VCaP (cell line): ENCODE measurements at regions not wholly inside any gene's neighbourhood (a gene's known extent, or its start where the extent isn't known, plus 50 kb on each side); places are given as distances from the start of the nearest gene placed in this dataset.
"Not testable (repeated sequence)": the region's sequence is repeated elsewhere in the genome, so short reads cannot be mapped to it uniquely, and the experiment has no call there.

ENCODE experiments used
- H3K27ac ChIP-seq: fragments of 450-650 bp; 2 replicates; pipeline ENCODE4 v1.5.1; 2017
- CTCF ChIP-seq: fragments of 450-650 bp; conservative IDR thresholded peaks from 2 replicates; pipeline ENCODE4 v1.5.1; 2017; ENCODE audit warnings: mild to moderate bottlenecking, moderate library complexity

GRCh38 chr18:51260118-51260517 lies 62.6 kb upstream of the MEX3C start:
- no peak for TF ChIP-seq CTCF
- no peak overlapping the region for H3K27ac ChIP-seq

GRCh38 chr18:51266077-51266476 lies 68.6 kb upstream of the MEX3C start:
- not testable (repeated sequence) for H3K27ac ChIP-seq

GRCh38 chr18:51266773-51267172 lies 69.3 kb upstream of the MEX3C start:
- no peak for TF ChIP-seq CTCF
- no peak overlapping the region for H3K27ac ChIP-seq

GRCh38 chr18:51273437-51273836 lies 76.0 kb upstream of the MEX3C start:
- TF ChIP-seq CTCF = no peak

GRCh38 chr18:51275712-51276476 lies 78.4 kb upstream of the MEX3C start:
- no peak for TF ChIP-seq CTCF
- no peak overlapping the region for H3K27ac ChIP-seq

More at GRCh38 chr18:51273437-51273836, 76.0 kb upstream of the MEX3C start:
- H3K27ac ChIP-seq = no peak overlapping the region

GRCh38 chr18:51278045-51278649 lies 80.7 kb upstream of the MEX3C start:
- peak; percentile 65 for TF ChIP-seq CTCF
- H3K27ac ChIP-seq = no peak overlapping the region

- H3K27ac ChIP-seq = no peak overlapping the region
- TF ChIP-seq CTCF = no peak
Measured at GRCh38 chr18:51279367-51279984, 82.0 kb upstream of the MEX3C start.
